ENCODE measurements at regions not wholly inside any gene's neighbourhood (a gene's known extent, or its start where the extent isn't known, plus 50 kb on each side); places are given as distances from the start of the nearest gene placed in this dataset.

DNA sequence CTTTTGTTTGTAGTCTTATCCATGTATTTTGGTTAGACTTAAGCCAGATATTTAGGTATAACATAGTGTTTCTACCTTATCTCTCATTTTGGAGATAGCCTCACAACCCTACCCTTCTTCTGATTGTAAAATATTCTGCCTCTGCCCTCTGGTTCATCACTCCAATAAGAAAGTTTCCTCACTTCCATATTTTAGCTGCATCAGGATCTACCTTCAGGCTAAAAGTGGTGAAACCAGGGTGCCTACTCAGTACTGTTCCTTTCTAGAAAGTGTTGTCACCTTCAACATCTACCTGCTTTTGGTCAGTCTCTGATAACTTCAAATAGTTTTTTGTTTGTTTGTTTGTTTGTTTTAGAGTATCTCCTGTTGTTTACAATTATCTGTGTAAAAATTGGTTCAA lies 294.6 kb downstream of the ANXA1 start:
- H3K4me1 ChIP-seq (ENCODE audit: insufficient read depth), result peaks cover 16% of the 10 kb centered on the region; the same call in 1 of the 2 replicates
- no peaks in the 10 kb centered on the region for H3K27me3 ChIP-seq (ENCODE audit: insufficient read depth)
- TF ChIP-seq NANOG (IDR thresholded peaks at IDR 0.05; ENCODE audit: borderline replicate concordance), result no peak
- TF ChIP-seq CREB1 (CRISPR knock-in tag; IDR thresholded peaks at IDR 0.05; ENCODE audit: low read depth), result no peak
- no peak for TF ChIP-seq ZNF114 (CRISPR knock-in tag; IDR thresholded peaks at IDR 0.05)
- Mint-ChIP-seq H3K27ac (no peak overlapping the region), H3K4me1 (peaks cover 18% of the 10 kb centered on the region; the same call in 2 of the 3 replicates), H3K9me3 (no peaks in the 10 kb centered on the region), H3K36me3 (ENCODE audit: low read depth) (no peaks in the 10 kb centered on the region), H3K27me3 (ENCODE audit: insufficient read depth, low read depth, poor library complexity) (no peaks in the 10 kb centered on the region), H3K4me3 (no peak overlapping the region)
- DNase-seq (ENCODE audit: low spot score) (no peak), ATAC-seq (no peak)
- H3K79me2 ChIP-seq (replicated peaks; ENCODE audit: insufficient read depth), result no peaks in the 10 kb centered on the region
- H3K4me2 ChIP-seq, result no peak overlapping the region
- H3K9me2 ChIP-seq (ENCODE audit: insufficient read depth), result no peaks in the 10 kb centered on the region; the same call in 1 of the 2 replicates
- no peak overlapping the region for H3K27ac ChIP-seq (ENCODE audit: low read depth)
- H3F3A ChIP-seq (replicated peaks; ENCODE audit: low read depth), result no peaks in the 10 kb centered on the region
- H3K36me3 ChIP-seq (ENCODE audit: insufficient read depth), result no peaks in the 10 kb centered on the region
- no peak overlapping the region for H3K4me3 ChIP-seq
- H4K20me1 ChIP-seq (replicated peaks; ENCODE audit: insufficient read depth), result no peaks in the 10 kb centered on the region
- no peak overlapping the region for H2AFZ ChIP-seq

GRCh38 chr9:73451003-73451402 lies 299.3 kb downstream of the ANXA1 start:
- Mint-ChIP-seq H3K4me3 (no peak overlapping the region), H3K9me3 (no peaks in the 10 kb centered on the region), H3K27me3 (ENCODE audit: insufficient read depth, low read depth, poor library complexity) (no peaks in the 10 kb centered on the region), H3K4me1 (peaks cover 3% of the 10 kb centered on the region; the same call in 1 of the 3 replicates), H3K36me3 (ENCODE audit: low read depth) (no peaks in the 10 kb centered on the region), H3K27ac (no peak overlapping the region)
- Histone ChIP-seq H4K20me1 (replicated peaks; ENCODE audit: insufficient read depth) (no peaks in the 10 kb centered on the region), H3K9me2 (ENCODE audit: insufficient read depth) (no peaks in the 10 kb centered on the region; the same call in 1 of the 2 replicates), H2AFZ (no peak overlapping the region), H3K4me1 (ENCODE audit: insufficient read depth) (no peaks in the 10 kb centered on the region), H3K79me2 (replicated peaks; ENCODE audit: insufficient read depth) (no peaks in the 10 kb centered on the region), H3F3A (replicated peaks; ENCODE audit: low read depth) (no peaks in the 10 kb centered on the region), H3K4me2 (no peak overlapping the region), H3K27ac (ENCODE audit: low read depth) (no peak overlapping the region), H3K4me3 (no peak overlapping the region), H3K27me3 (ENCODE audit: insufficient read depth) (no peaks in the 10 kb centered on the region), H3K36me3 (ENCODE audit: insufficient read depth) (no peaks in the 10 kb centered on the region)
- DNase-seq (ENCODE audit: low spot score) (no peak), ATAC-seq (no peak)
- TF ChIP-seq EZH2 (IDR thresholded peaks at IDR 0.05; ENCODE audit: low read depth, unreplicated experiment), result no peak
- no peak for TF ChIP-seq ZNF331 (CRISPR knock-in tag; IDR thresholded peaks at IDR 0.05; ENCODE audit: low read depth)
- TF ChIP-seq STAT1 (IDR thresholded peaks at IDR 0.05; ENCODE audit: unreplicated experiment), result no peak
- TF ChIP-seq, protein P1, sequence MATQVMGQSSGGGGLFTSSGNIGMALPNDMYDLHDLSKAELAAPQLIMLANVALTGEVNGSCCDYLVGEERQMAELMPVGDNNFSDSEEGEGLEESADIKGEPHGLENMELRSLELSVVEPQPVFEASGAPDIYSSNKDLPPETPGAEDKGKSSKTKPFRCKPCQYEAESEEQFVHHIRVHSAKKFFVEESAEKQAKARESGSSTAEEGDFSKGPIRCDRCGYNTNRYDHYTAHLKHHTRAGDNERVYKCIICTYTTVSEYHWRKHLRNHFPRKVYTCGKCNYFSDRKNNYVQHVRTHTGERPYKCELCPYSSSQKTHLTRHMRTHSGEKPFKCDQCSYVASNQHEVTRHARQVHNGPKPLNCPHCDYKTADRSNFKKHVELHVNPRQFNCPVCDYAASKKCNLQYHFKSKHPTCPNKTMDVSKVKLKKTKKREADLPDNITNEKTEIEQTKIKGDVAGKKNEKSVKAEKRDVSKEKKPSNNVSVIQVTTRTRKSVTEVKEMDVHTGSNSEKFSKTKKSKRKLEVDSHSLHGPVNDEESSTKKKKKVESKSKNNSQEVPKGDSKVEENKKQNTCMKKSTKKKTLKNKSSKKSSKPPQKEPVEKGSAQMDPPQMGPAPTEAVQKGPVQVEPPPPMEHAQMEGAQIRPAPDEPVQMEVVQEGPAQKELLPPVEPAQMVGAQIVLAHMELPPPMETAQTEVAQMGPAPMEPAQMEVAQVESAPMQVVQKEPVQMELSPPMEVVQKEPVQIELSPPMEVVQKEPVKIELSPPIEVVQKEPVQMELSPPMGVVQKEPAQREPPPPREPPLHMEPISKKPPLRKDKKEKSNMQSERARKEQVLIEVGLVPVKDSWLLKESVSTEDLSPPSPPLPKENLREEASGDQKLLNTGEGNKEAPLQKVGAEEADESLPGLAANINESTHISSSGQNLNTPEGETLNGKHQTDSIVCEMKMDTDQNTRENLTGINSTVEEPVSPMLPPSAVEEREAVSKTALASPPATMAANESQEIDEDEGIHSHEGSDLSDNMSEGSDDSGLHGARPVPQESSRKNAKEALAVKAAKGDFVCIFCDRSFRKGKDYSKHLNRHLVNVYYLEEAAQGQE (IDR thresholded peaks at IDR 0.05; ENCODE audit: unreplicated experiment), result no peak
- TF ChIP-seq JUNB (IDR thresholded peaks at IDR 0.05; ENCODE audit: unreplicated experiment), result no peak
- TF ChIP-seq NANOG (IDR thresholded peaks at IDR 0.05; ENCODE audit: borderline replicate concordance), result no peak
- TF ChIP-seq ZNF114 (CRISPR knock-in tag; IDR thresholded peaks at IDR 0.05), result no peak
- TF ChIP-seq CREB1 (CRISPR knock-in tag; IDR thresholded peaks at IDR 0.05; ENCODE audit: low read depth), result no peak
- no peak for TF ChIP-seq EZH2phosphoT487 (IDR thresholded peaks at IDR 0.05; ENCODE audit: unreplicated experiment)
- TF ChIP-seq, protein P2, sequence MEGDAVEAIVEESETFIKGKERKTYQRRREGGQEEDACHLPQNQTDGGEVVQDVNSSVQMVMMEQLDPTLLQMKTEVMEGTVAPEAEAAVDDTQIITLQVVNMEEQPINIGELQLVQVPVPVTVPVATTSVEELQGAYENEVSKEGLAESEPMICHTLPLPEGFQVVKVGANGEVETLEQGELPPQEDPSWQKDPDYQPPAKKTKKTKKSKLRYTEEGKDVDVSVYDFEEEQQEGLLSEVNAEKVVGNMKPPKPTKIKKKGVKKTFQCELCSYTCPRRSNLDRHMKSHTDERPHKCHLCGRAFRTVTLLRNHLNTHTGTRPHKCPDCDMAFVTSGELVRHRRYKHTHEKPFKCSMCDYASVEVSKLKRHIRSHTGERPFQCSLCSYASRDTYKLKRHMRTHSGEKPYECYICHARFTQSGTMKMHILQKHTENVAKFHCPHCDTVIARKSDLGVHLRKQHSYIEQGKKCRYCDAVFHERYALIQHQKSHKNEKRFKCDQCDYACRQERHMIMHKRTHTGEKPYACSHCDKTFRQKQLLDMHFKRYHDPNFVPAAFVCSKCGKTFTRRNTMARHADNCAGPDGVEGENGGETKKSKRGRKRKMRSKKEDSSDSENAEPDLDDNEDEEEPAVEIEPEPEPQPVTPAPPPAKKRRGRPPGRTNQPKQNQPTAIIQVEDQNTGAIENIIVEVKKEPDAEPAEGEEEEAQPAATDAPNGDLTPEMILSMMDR (conservative IDR thresholded peaks at IDR 0.05; ENCODE audit: low read depth in 2 of 2), result no peak
